HG02588 (cell line): ENCODE measurements at regions not wholly inside any gene's neighbourhood (a gene's known extent, or its start where the extent isn't known, plus 50 kb on each side); places are given as distances from the start of the nearest gene placed in this dataset.

Experiments
- ATAC-seq: cut with Tn5 transposase; IDR thresholded peaks from one replicate; pipeline ENCODE4 v1.9.1; 2021; ENCODE audit warnings: mild to moderate bottlenecking, moderate library complexity; ENCODE audit not compliant: unreplicated experiment

- ATAC-seq = no peak
Observed at GRCh38 chr2:12050396-12050795, 304.0 kb downstream of the LPIN1 start.

- ATAC-seq = no peak
Observed at GRCh38 chr2:12051831-12052230, 305.4 kb downstream of the LPIN1 start.

- ATAC-seq = no peak
Observed at GRCh38 chr2:12052796-12053195, 306.4 kb downstream of the LPIN1 start.

- ATAC-seq = no peak
Observed at GRCh38 chr2:12054956-12055618, 308.7 kb downstream of the LPIN1 start.

GRCh38 chr2:12057436-12058166, 311.2 kb downstream of the LPIN1 start:
- peak; percentile 80 for ATAC-seq

- ATAC-seq = no peak
Observed at GRCh38 chr2:12059616-12060441, 313.4 kb downstream of the LPIN1 start.

- no peak for ATAC-seq
Observed at GRCh38 chr2:12060886-12061285, 314.5 kb downstream of the LPIN1 start.

- ATAC-seq = no peak
Observed at GRCh38 chr2:12061286-12062052, 315.0 kb downstream of the LPIN1 start.

GRCh38 chr2:12062053-12062395, 315.6 kb downstream of the LPIN1 start:
- no peak for ATAC-seq

- no peak for ATAC-seq
Observed at GRCh38 chr2:12063210-12063609, 316.8 kb downstream of the LPIN1 start.

GRCh38 chr2:12064153-12064552, 317.7 kb downstream of the LPIN1 start:
- ATAC-seq = no peak

- ATAC-seq = no peak
Observed at GRCh38 chr2:12066116-12066515, 319.7 kb downstream of the LPIN1 start.

- ATAC-seq = no peak
Observed at GRCh38 chr2:12066986-12067385, 320.6 kb downstream of the LPIN1 start.

GRCh38 chr2:12068796-12069538, 322.5 kb downstream of the LPIN1 start:
- no peak for ATAC-seq

- ATAC-seq = no peak
Observed at GRCh38 chr2:12070153-12070552, 323.7 kb downstream of the LPIN1 start.

- no peak for ATAC-seq
Observed at GRCh38 chr2:12070581-12070980, 324.1 kb downstream of the LPIN1 start.

GRCh38 chr2:12071318-12071717, 324.9 kb downstream of the LPIN1 start:
- peak; percentile 46 for ATAC-seq

- ATAC-seq = no peak
Observed at GRCh38 chr2:12073217-12073852, 326.9 kb downstream of the LPIN1 start.

GRCh38 chr2:12074126-12074844, 327.9 kb downstream of the LPIN1 start:
- ATAC-seq = no peak
